Loucy (cell line): ENCODE measurements at regions not wholly inside any gene's neighbourhood (a gene's known extent, or its start where the extent isn't known, plus 50 kb on each side); places are given as distances from the start of the nearest gene placed in this dataset.

Experiments
- EZH2phosphoT487 ChIP-seq: fragments of 200-600 bp; IDR thresholded peaks from 2 replicates; pipeline ENCODE4 v1.6.1; 2018; ENCODE audit warnings: antibody characterized with exemption, mild to moderate bottlenecking, moderate library complexity, borderline replicate concordance
- TF ChIP-seq, protein P1 (sequence below): fragments of 200-600 bp; sonication (generic); conservative IDR thresholded peaks from 2 replicates; pipeline ENCODE4 v1.5.1; 2014; ENCODE audit warnings: mild to moderate bottlenecking, antibody characterized with exemption, low read length

DNA sequence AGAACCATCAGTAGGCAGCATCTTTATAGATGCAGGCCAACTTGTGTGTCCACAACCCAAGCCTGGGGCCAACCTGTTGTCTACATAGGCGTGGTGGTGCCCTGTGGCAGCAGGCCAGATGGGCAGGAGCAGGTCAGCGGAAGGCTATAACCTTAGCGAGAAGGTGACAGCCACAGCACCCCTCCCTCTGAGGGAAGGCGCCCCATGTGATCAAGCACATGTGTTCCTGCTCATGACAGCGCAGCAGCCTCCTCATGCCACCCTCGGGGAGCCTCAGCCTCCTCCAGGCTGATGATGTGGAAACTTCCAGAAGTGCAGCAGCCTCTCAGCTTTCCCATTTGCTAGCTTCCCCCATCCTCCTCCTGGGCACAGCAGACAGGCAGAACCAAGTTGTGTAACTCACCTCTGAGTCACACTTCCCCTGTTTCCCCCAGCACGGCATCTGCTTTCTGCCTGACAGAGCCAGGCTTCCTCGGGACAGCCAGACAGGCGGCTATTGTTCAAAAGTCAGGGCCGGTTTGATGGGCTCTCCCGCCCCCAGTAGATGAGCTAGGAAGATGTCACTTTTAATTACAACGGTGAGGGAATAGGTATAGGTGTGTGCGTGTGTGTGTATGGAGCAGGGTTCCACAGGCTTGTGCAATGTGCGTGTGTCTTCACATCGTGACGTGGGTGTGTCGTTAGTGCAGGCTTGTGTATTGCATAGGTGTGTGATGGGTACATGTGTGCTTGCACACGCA, 312.0 kb upstream of the ZMIZ1 start:
- TF ChIP-seq, protein P1, sequence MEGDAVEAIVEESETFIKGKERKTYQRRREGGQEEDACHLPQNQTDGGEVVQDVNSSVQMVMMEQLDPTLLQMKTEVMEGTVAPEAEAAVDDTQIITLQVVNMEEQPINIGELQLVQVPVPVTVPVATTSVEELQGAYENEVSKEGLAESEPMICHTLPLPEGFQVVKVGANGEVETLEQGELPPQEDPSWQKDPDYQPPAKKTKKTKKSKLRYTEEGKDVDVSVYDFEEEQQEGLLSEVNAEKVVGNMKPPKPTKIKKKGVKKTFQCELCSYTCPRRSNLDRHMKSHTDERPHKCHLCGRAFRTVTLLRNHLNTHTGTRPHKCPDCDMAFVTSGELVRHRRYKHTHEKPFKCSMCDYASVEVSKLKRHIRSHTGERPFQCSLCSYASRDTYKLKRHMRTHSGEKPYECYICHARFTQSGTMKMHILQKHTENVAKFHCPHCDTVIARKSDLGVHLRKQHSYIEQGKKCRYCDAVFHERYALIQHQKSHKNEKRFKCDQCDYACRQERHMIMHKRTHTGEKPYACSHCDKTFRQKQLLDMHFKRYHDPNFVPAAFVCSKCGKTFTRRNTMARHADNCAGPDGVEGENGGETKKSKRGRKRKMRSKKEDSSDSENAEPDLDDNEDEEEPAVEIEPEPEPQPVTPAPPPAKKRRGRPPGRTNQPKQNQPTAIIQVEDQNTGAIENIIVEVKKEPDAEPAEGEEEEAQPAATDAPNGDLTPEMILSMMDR, result no peak
- no peak for TF ChIP-seq EZH2phosphoT487
